ENCODE measurements at regions not wholly inside any gene's neighbourhood (a gene's known extent, or its start where the extent isn't known, plus 50 kb on each side); places are given as distances from the start of the nearest gene placed in this dataset.

GRCh38 chr2:104444392-104444791 lies 409.5 kb upstream of the POU3F3 start:
- Mint-ChIP-seq H3K36me3 (ENCODE audit: low read depth) (no peaks in the 10 kb centered on the region), H3K4me1 (ENCODE audit: low read depth) (peaks cover 6% of the 10 kb centered on the region), H3K27me3 (ENCODE audit: insufficient read depth) (peaks cover 4% of the 10 kb centered on the region), H3K9me3 (no peaks in the 10 kb centered on the region), H3K27ac (no peak overlapping the region), H3K4me3 (no peak overlapping the region)
- DNase-seq (ENCODE audit: low spot score): no peak
- intact Hi-C loops (cut with micrococcal nuclease): no loop called here

- DNase-seq (ENCODE audit: low spot score): no peak
- peaks cover 6% of the 10 kb centered on the region for H3K4me1 Mint-ChIP-seq (ENCODE audit: low read depth)
- no peak overlapping the region for H3K27ac Mint-ChIP-seq
- H3K36me3 Mint-ChIP-seq (ENCODE audit: low read depth): no peaks in the 10 kb centered on the region
- H3K9me3 Mint-ChIP-seq: no peaks in the 10 kb centered on the region
- H3K27me3 Mint-ChIP-seq (ENCODE audit: insufficient read depth): peaks cover 3% of the 10 kb centered on the region
- no peak overlapping the region for H3K4me3 Mint-ChIP-seq
- intact Hi-C loops (cut with micrococcal nuclease): no loop called here
Measured at GRCh38 chr2:104444889-104445288, 409.0 kb upstream of the POU3F3 start.

- no peak overlapping the region for H3K27ac Mint-ChIP-seq
Measured at GRCh38 chr2:104447831-104448434, 406.0 kb upstream of the POU3F3 start.

GRCh38 chr2:104448661-104449440 lies 405.1 kb upstream of the POU3F3 start:
- Mint-ChIP-seq H3K36me3 (ENCODE audit: low read depth) (no peaks in the 10 kb centered on the region), H3K27ac (no peak overlapping the region), H3K4me1 (ENCODE audit: low read depth) (peaks cover 6% of the 10 kb centered on the region), H3K27me3 (ENCODE audit: insufficient read depth) (no peaks in the 10 kb centered on the region), H3K4me3 (no peak overlapping the region), H3K9me3 (no peaks in the 10 kb centered on the region)
- intact Hi-C loops (cut with micrococcal nuclease): no loop called here
- DNase-seq (ENCODE audit: low spot score): no peak

More at GRCh38 chr2:104447831-104448434, 406.0 kb upstream of the POU3F3 start:
- intact Hi-C loops (cut with micrococcal nuclease): no loop called here
- H3K36me3 Mint-ChIP-seq (ENCODE audit: low read depth): no peaks in the 10 kb centered on the region
- no peaks in the 10 kb centered on the region for H3K27me3 Mint-ChIP-seq (ENCODE audit: insufficient read depth)
- no peaks in the 10 kb centered on the region for H3K9me3 Mint-ChIP-seq
- H3K4me1 Mint-ChIP-seq (ENCODE audit: low read depth): peaks cover 6% of the 10 kb centered on the region
- no peak overlapping the region for H3K4me3 Mint-ChIP-seq
- no peak for DNase-seq (ENCODE audit: low spot score)

- no peak overlapping the region for H3K4me3 Mint-ChIP-seq
- no peak for DNase-seq (ENCODE audit: low spot score)
- no peaks in the 10 kb centered on the region for H3K9me3 Mint-ChIP-seq
- H3K27ac Mint-ChIP-seq: no peak overlapping the region
- peaks cover 6% of the 10 kb centered on the region for H3K4me1 Mint-ChIP-seq (ENCODE audit: low read depth)
- H3K27me3 Mint-ChIP-seq (ENCODE audit: insufficient read depth): peaks cover 3% of the 10 kb centered on the region
- no peaks in the 10 kb centered on the region for H3K36me3 Mint-ChIP-seq (ENCODE audit: low read depth)
- intact Hi-C loops (cut with micrococcal nuclease): no loop called here
Measured at GRCh38 chr2:104452558-104452957, 401.4 kb upstream of the POU3F3 start.

GRCh38 chr2:104462731-104463130 lies 391.2 kb upstream of the POU3F3 start:
- DNase-seq (ENCODE audit: low spot score): no peak
- Mint-ChIP-seq H3K36me3 (ENCODE audit: low read depth) (no peaks in the 10 kb centered on the region), H3K9me3 (no peaks in the 10 kb centered on the region), H3K4me1 (ENCODE audit: low read depth) (no peaks in the 10 kb centered on the region), H3K4me3 (no peak overlapping the region), H3K27ac (no peak overlapping the region), H3K27me3 (ENCODE audit: insufficient read depth) (no peaks in the 10 kb centered on the region)
- intact Hi-C loops (cut with micrococcal nuclease): no loop called here

GRCh38 chr2:104465981-104466380 lies 387.9 kb upstream of the POU3F3 start:
- H3K27ac Mint-ChIP-seq: no peak overlapping the region
- no peaks in the 10 kb centered on the region for H3K9me3 Mint-ChIP-seq
- no peaks in the 10 kb centered on the region for H3K4me1 Mint-ChIP-seq (ENCODE audit: low read depth)
- no peaks in the 10 kb centered on the region for H3K36me3 Mint-ChIP-seq (ENCODE audit: low read depth)
- no peaks in the 10 kb centered on the region for H3K27me3 Mint-ChIP-seq (ENCODE audit: insufficient read depth)
- DNase-seq (ENCODE audit: low spot score): no peak
- intact Hi-C loops (cut with micrococcal nuclease): no loop called here
- no peak overlapping the region for H3K4me3 Mint-ChIP-seq

- Mint-ChIP-seq H3K9me3 (no peaks in the 10 kb centered on the region), H3K27me3 (ENCODE audit: insufficient read depth) (no peaks in the 10 kb centered on the region), H3K27ac (no peak overlapping the region), H3K36me3 (ENCODE audit: low read depth) (no peaks in the 10 kb centered on the region), H3K4me3 (no peak overlapping the region), H3K4me1 (ENCODE audit: low read depth) (no peaks in the 10 kb centered on the region)
- no peak for DNase-seq (ENCODE audit: low spot score)
- intact Hi-C loops (cut with micrococcal nuclease): no loop called here
Measured at GRCh38 chr2:104468846-104469245, 385.1 kb upstream of the POU3F3 start.

- intact Hi-C loops (cut with micrococcal nuclease): no loop called here
- no peak overlapping the region for H3K27ac Mint-ChIP-seq
- no peaks in the 10 kb centered on the region for H3K4me1 Mint-ChIP-seq (ENCODE audit: low read depth)
- H3K4me3 Mint-ChIP-seq: no peak overlapping the region
- no peaks in the 10 kb centered on the region for H3K36me3 Mint-ChIP-seq (ENCODE audit: low read depth)
- no peak for DNase-seq (ENCODE audit: low spot score)
- H3K27me3 Mint-ChIP-seq (ENCODE audit: insufficient read depth): no peaks in the 10 kb centered on the region
- H3K9me3 Mint-ChIP-seq: no peaks in the 10 kb centered on the region
Measured at GRCh38 chr2:104472076-104472475, 381.8 kb upstream of the POU3F3 start.

- no peak overlapping the region for H3K27ac Mint-ChIP-seq
- no peaks in the 10 kb centered on the region for H3K4me1 Mint-ChIP-seq (ENCODE audit: low read depth)
- H3K9me3 Mint-ChIP-seq: no peaks in the 10 kb centered on the region
- intact Hi-C loops (cut with micrococcal nuclease): no loop called here
- H3K27me3 Mint-ChIP-seq (ENCODE audit: insufficient read depth): no peaks in the 10 kb centered on the region
- H3K36me3 Mint-ChIP-seq (ENCODE audit: low read depth): no peaks in the 10 kb centered on the region
- no peak for DNase-seq (ENCODE audit: low spot score)
- H3K4me3 Mint-ChIP-seq: no peak overlapping the region
Measured at GRCh38 chr2:104473546-104473945, 380.4 kb upstream of the POU3F3 start.

GRCh38 chr2:104474716-104475115 lies 379.2 kb upstream of the POU3F3 start:
- H3K27ac Mint-ChIP-seq: no peak overlapping the region
- no peaks in the 10 kb centered on the region for H3K9me3 Mint-ChIP-seq
- no peak for DNase-seq (ENCODE audit: low spot score)
- H3K27me3 Mint-ChIP-seq (ENCODE audit: insufficient read depth): no peaks in the 10 kb centered on the region
- intact Hi-C loops (cut with micrococcal nuclease): no loop called here
- H3K4me3 Mint-ChIP-seq: no peak overlapping the region
- H3K4me1 Mint-ChIP-seq (ENCODE audit: low read depth): no peaks in the 10 kb centered on the region
- no peaks in the 10 kb centered on the region for H3K36me3 Mint-ChIP-seq (ENCODE audit: low read depth)

- no peak overlapping the region for H3K27ac Mint-ChIP-seq
- no peak for DNase-seq (ENCODE audit: low spot score)
- intact Hi-C loops (cut with micrococcal nuclease): no loop called here
- H3K4me1 Mint-ChIP-seq (ENCODE audit: low read depth): no peaks in the 10 kb centered on the region
- H3K36me3 Mint-ChIP-seq (ENCODE audit: low read depth): no peaks in the 10 kb centered on the region
- H3K4me3 Mint-ChIP-seq: no peak overlapping the region
- H3K27me3 Mint-ChIP-seq (ENCODE audit: insufficient read depth): no peaks in the 10 kb centered on the region
- H3K9me3 Mint-ChIP-seq: no peaks in the 10 kb centered on the region
Measured at GRCh38 chr2:104476075-104476474, 377.8 kb upstream of the POU3F3 start.

- DNase-seq (ENCODE audit: low spot score): no peak
- H3K36me3 Mint-ChIP-seq (ENCODE audit: low read depth): no peaks in the 10 kb centered on the region
- intact Hi-C loops (cut with micrococcal nuclease): no loop called here
- no peak overlapping the region for H3K27ac Mint-ChIP-seq
- no peak overlapping the region for H3K4me3 Mint-ChIP-seq
- H3K9me3 Mint-ChIP-seq: no peaks in the 10 kb centered on the region
- H3K4me1 Mint-ChIP-seq (ENCODE audit: low read depth): no peaks in the 10 kb centered on the region
- no peaks in the 10 kb centered on the region for H3K27me3 Mint-ChIP-seq (ENCODE audit: insufficient read depth)
Measured at GRCh38 chr2:104476563-104476988, 377.3 kb upstream of the POU3F3 start.

All from activated T-helper 1 cell treated with anti-CD3 and anti-CD28 coated beads, Interleukin-12 subunit alpha, Interleukin-12 subunit beta, Interleukin-2, Interleukin-4 antibody, amounts not matched to agents 30 ng/mL and 10 ng/mL and 1 ng/mL, durations not matched to agents 14 hours and 24 hours and 36 hours (primary cell).